HG03060 (cell line): ENCODE measurements at regions not wholly inside any gene's neighbourhood (a gene's known extent, or its start where the extent isn't known, plus 50 kb on each side); places are given as distances from the start of the nearest gene placed in this dataset.

Experiments
- ATAC-seq: cut with Tn5 transposase; IDR thresholded peaks from one replicate; pipeline ENCODE4 v1.9.1; 2021; ENCODE audit warnings: low read depth, moderate number of reproducible peaks; ENCODE audit not compliant: unreplicated experiment

GRCh38 chr6:54440549-54440948 lies 132.3 kb downstream of the TINAG start:
- ATAC-seq, result no peak

- ATAC-seq, result no peak
Measured at GRCh38 chr6:54441020-54441419, 132.8 kb downstream of the TINAG start.

- no peak for ATAC-seq
Measured at GRCh38 chr6:54441687-54442248, 133.5 kb downstream of the TINAG start.

- no peak for ATAC-seq
Measured at GRCh38 chr6:54445207-54445606, 137.0 kb downstream of the TINAG start.

- ATAC-seq, result no peak
Measured at GRCh38 chr6:54448617-54449016, 140.4 kb downstream of the TINAG start.

GRCh38 chr6:54451516-54451915 lies 143.3 kb downstream of the TINAG start:
- ATAC-seq, result no peak

- ATAC-seq, result no peak
Measured at GRCh38 chr6:54463354-54464024, 155.2 kb downstream of the TINAG start.

GRCh38 chr6:54465649-54466300 lies 157.5 kb downstream of the TINAG start:
- ATAC-seq, result no peak

GRCh38 chr6:54467384-54467783 lies 159.1 kb downstream of the TINAG start:
- no peak for ATAC-seq

- ATAC-seq, result no peak
Measured at GRCh38 chr6:54473328-54473727, 165.1 kb downstream of the TINAG start.

- ATAC-seq, result no peak
Measured at GRCh38 chr6:54474898-54475297, 166.7 kb downstream of the TINAG start.

- ATAC-seq, result no peak
Measured at GRCh38 chr6:54481091-54481490, 172.8 kb downstream of the TINAG start.

- ATAC-seq, result no peak
Measured at GRCh38 chr6:54491431-54491830, 183.2 kb downstream of the TINAG start.

GRCh38 chr6:54493138-54493537 lies 184.9 kb downstream of the TINAG start:
- no peak for ATAC-seq

- no peak for ATAC-seq
Measured at GRCh38 chr6:54503144-54503543, 194.9 kb downstream of the TINAG start.

- ATAC-seq, result no peak
Measured at GRCh38 chr6:54515013-54515412, 206.8 kb downstream of the TINAG start.

- no peak for ATAC-seq
Measured at GRCh38 chr6:54515713-54516112, 207.5 kb downstream of the TINAG start.

- no peak for ATAC-seq
Measured at GRCh38 chr6:54516321-54516720, 208.1 kb downstream of the TINAG start.

GRCh38 chr6:54519161-54519560 lies 210.9 kb downstream of the TINAG start:
- no peak for ATAC-seq

GRCh38 chr6:54525731-54526130 lies 217.5 kb downstream of the TINAG start:
- ATAC-seq, result no peak

- ATAC-seq, result no peak
Measured at GRCh38 chr6:54533567-54533966, 225.3 kb downstream of the TINAG start.

GRCh38 chr6:54535568-54535967 lies 227.3 kb downstream of the TINAG start:
- ATAC-seq, result no peak
